NT2/D1 (cell line): ENCODE measurements at regions not wholly inside any gene's neighbourhood (a gene's known extent, or its start where the extent isn't known, plus 50 kb on each side); places are given as distances from the start of the nearest gene placed in this dataset.

Source experiments
- DNase-seq: peaks from one replicate; pipeline ENCODE4 v3.0.0-alpha.2; 2011; ENCODE audit warnings: low read depth, low spot score
- H3K27me3 ChIP-seq: 2 replicates; pipeline ENCODE4 v1.6.0; 2011; ENCODE audit warnings: mild to moderate bottlenecking; ENCODE audit not compliant: insufficient read length, insufficient read depth
- H3K36me3 ChIP-seq: 2 replicates; pipeline ENCODE4 v1.6.1; 2011; ENCODE audit warnings: mild to moderate bottlenecking, low read length, mixed read lengths; ENCODE audit not compliant: insufficient read depth, insufficient read length
- H3K4me1 ChIP-seq: 2 replicates; pipeline ENCODE4 v1.5.1; 2011; ENCODE audit not compliant: insufficient read depth, insufficient read length
- H3K4me3 ChIP-seq: 2 replicates; pipeline ENCODE4 v1.5.1; 2011; ENCODE audit warnings: low read depth; ENCODE audit not compliant: insufficient read length
- H3K9ac ChIP-seq: 2 replicates; pipeline ENCODE4 v1.6.0; 2011; ENCODE audit warnings: low read depth; ENCODE audit not compliant: insufficient read length
- H3K9me3 ChIP-seq: 2 replicates; pipeline ENCODE4 v1.5.1; 2011; ENCODE audit warnings: mild to moderate bottlenecking, low read length; ENCODE audit not compliant: insufficient read depth
- SUZ12 ChIP-seq: IDR thresholded peaks from 2 replicates; pipeline ENCODE4 v1.6.1; 2011; ENCODE audit not compliant: insufficient read length, insufficient read depth; ENCODE audit errors: extremely low read depth
- YY1 ChIP-seq: IDR thresholded peaks from 2 replicates; pipeline ENCODE4 v1.6.1; 2011; ENCODE audit not compliant: insufficient read length, insufficient read depth
- ZNF274 ChIP-seq: IDR thresholded peaks from 2 replicates; pipeline ENCODE4 v1.6.1; 2011; ENCODE audit warnings: mild to moderate bottlenecking, low read depth, low read length

GRCh38 chr22:23377767-23378166 is 197.5 kb downstream of the BCR start:
- no peaks in the 10 kb centered on the region for H3K9me3 ChIP-seq
- H3K27me3 ChIP-seq: peaks cover 56% of the 10 kb centered on the region

GRCh38 chr22:23376256-23376655 is 195.9 kb downstream of the BCR start:
- Histone ChIP-seq H3K36me3 (no peaks in the 10 kb centered on the region), H3K9me3 (no peaks in the 10 kb centered on the region), H3K4me1 (no peaks in the 10 kb centered on the region), H3K27me3 (peaks cover 65% of the 10 kb centered on the region), H3K9ac (no peak overlapping the region), H3K4me3 (no peak overlapping the region)
- peak; percentile 30 for DNase-seq
- TF ChIP-seq YY1 (no peak), SUZ12 (no peak), ZNF274 (no peak)

More at GRCh38 chr22:23377767-23378166, 197.5 kb downstream of the BCR start:
- H3K9ac ChIP-seq: no peak overlapping the region
- DNase-seq: no peak
- peaks cover 4% of the 10 kb centered on the region for H3K4me1 ChIP-seq
- no peaks in the 10 kb centered on the region for H3K36me3 ChIP-seq
- TF ChIP-seq SUZ12: no peak
- TF ChIP-seq ZNF274: no peak
- no peak for TF ChIP-seq YY1
- H3K4me3 ChIP-seq: no peak overlapping the region

- no peak for DNase-seq
- Histone ChIP-seq H3K4me3 (no peak overlapping the region), H3K9ac (no peak overlapping the region), H3K36me3 (no peaks in the 10 kb centered on the region), H3K9me3 (no peaks in the 10 kb centered on the region), H3K4me1 (no peaks in the 10 kb centered on the region), H3K27me3 (peaks cover 74% of the 10 kb centered on the region)
- TF ChIP-seq ZNF274 (no peak), YY1 (no peak), SUZ12 (no peak)
Observed at GRCh38 chr22:23375031-23375827, 194.9 kb downstream of the BCR start.

- Histone ChIP-seq H3K4me1 (peaks cover 5% of the 10 kb centered on the region), H3K27me3 (peaks cover 89% of the 10 kb centered on the region), H3K36me3 (no peaks in the 10 kb centered on the region), H3K4me3 (no peak overlapping the region), H3K9ac (no peak overlapping the region), H3K9me3 (no peaks in the 10 kb centered on the region)
- DNase-seq: no peak
- no peak for TF ChIP-seq ZNF274
- no peak for TF ChIP-seq YY1
- TF ChIP-seq SUZ12: no peak
Observed at GRCh38 chr22:23373601-23374000, 193.3 kb downstream of the BCR start.

DNA sequence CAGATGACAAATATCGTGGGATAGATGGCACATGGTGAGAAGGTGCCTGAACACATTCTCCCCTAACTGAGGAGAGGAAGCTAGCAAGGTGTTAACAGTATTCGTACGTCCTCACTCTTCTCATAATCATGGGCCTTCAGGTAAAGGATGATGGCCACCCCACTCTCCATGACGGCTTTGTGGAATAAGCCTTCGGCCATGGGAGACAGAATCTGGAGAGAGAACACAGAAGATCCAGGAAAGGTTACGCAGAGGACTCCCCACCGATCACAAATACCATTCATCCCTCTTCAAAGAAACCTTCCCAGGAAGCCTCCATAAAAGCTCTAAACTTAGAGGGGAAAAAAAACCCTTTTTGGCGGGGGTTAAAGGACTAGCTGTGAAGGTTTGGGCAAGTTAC is 189.9 kb downstream of the BCR start:
- H3K36me3 ChIP-seq: no peaks in the 10 kb centered on the region
- H3K4me3 ChIP-seq: no peak overlapping the region
- H3K9me3 ChIP-seq: no peaks in the 10 kb centered on the region
- peaks cover 9% of the 10 kb centered on the region for H3K4me1 ChIP-seq
- peaks cover 84% of the 10 kb centered on the region for H3K27me3 ChIP-seq
- H3K9ac ChIP-seq: no peak overlapping the region
- no peak for TF ChIP-seq ZNF274
- TF ChIP-seq SUZ12: no peak
- TF ChIP-seq YY1: no peak
- no peak for DNase-seq

- TF ChIP-seq SUZ12 (no peak), ZNF274 (no peak), YY1 (no peak)
Observed at GRCh38 chr22:23369054-23369685, 188.9 kb downstream of the BCR start.

More at GRCh38 chr22:23369054-23369685, 188.9 kb downstream of the BCR start:
- Histone ChIP-seq H3K9ac (no peak overlapping the region), H3K4me1 (peaks cover 9% of the 10 kb centered on the region), H3K27me3 (peaks cover 84% of the 10 kb centered on the region), H3K9me3 (no peaks in the 10 kb centered on the region), H3K4me3 (no peak overlapping the region), H3K36me3 (no peaks in the 10 kb centered on the region)
- DNase-seq: no peak
